ENCODE measurements at regions not wholly inside any gene's neighbourhood (a gene's known extent, or its start where the extent isn't known, plus 50 kb on each side); places are given as distances from the start of the nearest gene placed in this dataset.
"Not testable (repeated sequence)": the region's sequence is repeated elsewhere in the genome, so short reads cannot be mapped to it uniquely, and the experiment has no call there.

- no peak for DNase-seq (ENCODE audit: low spot score)
Observed at GRCh38 chr2:113341191-113341869, 62.6 kb upstream of the PAX8 start.

- DNase-seq (ENCODE audit: low spot score): no peak
Observed at GRCh38 chr2:113337809-113338208, 59.1 kb upstream of the PAX8 start.

GRCh38 chr2:113336040-113336439, 57.3 kb upstream of the PAX8 start:
- not testable (repeated sequence) for DNase-seq (ENCODE audit: low spot score)

GRCh38 chr2:113334147-113334546, 55.4 kb upstream of the PAX8 start:
- DNase-seq (ENCODE audit: low spot score): no peak

- DNase-seq (ENCODE audit: low spot score): not testable (repeated sequence)
Observed at GRCh38 chr2:113333735-113334134, 55.0 kb upstream of the PAX8 start.

- not testable (repeated sequence) for DNase-seq (ENCODE audit: low spot score)
Observed at GRCh38 chr2:113330060-113330767, 51.5 kb upstream of the PAX8 start.

- not testable (repeated sequence) for DNase-seq (ENCODE audit: low spot score)
Observed at GRCh38 chr2:113328973-113329372, 50.3 kb upstream of the PAX8 start.

GRCh38 chr2:113328572-113328971, 49.9 kb upstream of the PAX8 start:
- not testable (repeated sequence) for DNase-seq (ENCODE audit: low spot score)

Data from germinal center (tissue), 1 donor.